Testis (tissue), 2 donors: ENCODE measurements at regions not wholly inside any gene's neighbourhood (a gene's known extent, or its start where the extent isn't known, plus 50 kb on each side); places are given as distances from the start of the nearest gene placed in this dataset.

ENCODE experiments used
- POLR2A ChIP-seq: fragments of 450-650 bp; IDR thresholded peaks from one replicate; pipeline ENCODE4 v1.6.1; 2017; ENCODE audit warnings: antibody characterized with exemption, mild to moderate bottlenecking, moderate library complexity
- TF ChIP-seq, protein P1 (sequence below), 3 experiments: fragments of 450-650 bp in 2 of 3; fragments of 200-600 bp in 1 of 3; sonication (generic) in 1 of 3; IDR thresholded peaks; one replicate each; pipeline ENCODE4 v1.5.1; 2016 to 2019; ENCODE audit warnings: antibody characterized with exemption in 3 of 3, mild to moderate bottlenecking in 2 of 3, moderate library complexity in 1 of 3

DNA sequence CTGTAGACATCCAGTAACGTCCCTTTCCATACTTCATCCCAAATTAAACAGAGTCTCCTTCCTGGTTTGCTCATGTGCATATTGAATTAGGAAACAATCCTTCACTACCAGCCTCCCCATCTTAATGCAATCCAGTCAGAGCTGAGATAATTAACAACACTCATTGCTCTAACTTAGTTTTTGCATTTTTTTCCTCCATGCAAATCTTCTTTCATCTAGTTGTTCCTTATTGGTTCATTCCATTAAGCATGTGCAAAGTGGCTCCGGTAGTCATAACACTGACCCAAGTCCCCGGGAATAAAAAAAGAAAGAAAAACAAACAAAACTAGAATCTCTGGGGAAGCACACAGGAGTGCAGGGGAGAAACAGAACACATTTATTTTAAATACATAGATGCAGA lies 1176.1 kb downstream of the GATA3 start:
- TF ChIP-seq POLR2A = no peak
- TF ChIP-seq, protein P1, sequence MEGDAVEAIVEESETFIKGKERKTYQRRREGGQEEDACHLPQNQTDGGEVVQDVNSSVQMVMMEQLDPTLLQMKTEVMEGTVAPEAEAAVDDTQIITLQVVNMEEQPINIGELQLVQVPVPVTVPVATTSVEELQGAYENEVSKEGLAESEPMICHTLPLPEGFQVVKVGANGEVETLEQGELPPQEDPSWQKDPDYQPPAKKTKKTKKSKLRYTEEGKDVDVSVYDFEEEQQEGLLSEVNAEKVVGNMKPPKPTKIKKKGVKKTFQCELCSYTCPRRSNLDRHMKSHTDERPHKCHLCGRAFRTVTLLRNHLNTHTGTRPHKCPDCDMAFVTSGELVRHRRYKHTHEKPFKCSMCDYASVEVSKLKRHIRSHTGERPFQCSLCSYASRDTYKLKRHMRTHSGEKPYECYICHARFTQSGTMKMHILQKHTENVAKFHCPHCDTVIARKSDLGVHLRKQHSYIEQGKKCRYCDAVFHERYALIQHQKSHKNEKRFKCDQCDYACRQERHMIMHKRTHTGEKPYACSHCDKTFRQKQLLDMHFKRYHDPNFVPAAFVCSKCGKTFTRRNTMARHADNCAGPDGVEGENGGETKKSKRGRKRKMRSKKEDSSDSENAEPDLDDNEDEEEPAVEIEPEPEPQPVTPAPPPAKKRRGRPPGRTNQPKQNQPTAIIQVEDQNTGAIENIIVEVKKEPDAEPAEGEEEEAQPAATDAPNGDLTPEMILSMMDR (IDR thresholded peaks at IDR 0.05) = no peak
